Esophagus squamous epithelium (tissue), 4 donors: ENCODE measurements at regions not wholly inside any gene's neighbourhood (a gene's known extent, or its start where the extent isn't known, plus 50 kb on each side); places are given as distances from the start of the nearest gene placed in this dataset.

Experiments
- POLR2A ChIP-seq, 4 donors: fragments of 450-650 bp; IDR thresholded peaks; one replicate each; pipeline ENCODE4 v1.6.1; 2017; ENCODE audit warnings: antibody characterized with exemption in 4 of 4, mild to moderate bottlenecking in 4 of 4, moderate library complexity in 3 of 4
- TF ChIP-seq, protein P1 (sequence below), 6 experiments: fragments of 450-650 bp in 4 of 6; fragments of 200-600 bp in 2 of 6; sonication (generic) in 2 of 6; IDR thresholded peaks; one replicate each; pipeline ENCODE4 v1.5.1; 2016 to 2019; ENCODE audit warnings: antibody characterized with exemption in 6 of 6, mild to moderate bottlenecking in 4 of 6, moderate library complexity in 4 of 6

DNA sequence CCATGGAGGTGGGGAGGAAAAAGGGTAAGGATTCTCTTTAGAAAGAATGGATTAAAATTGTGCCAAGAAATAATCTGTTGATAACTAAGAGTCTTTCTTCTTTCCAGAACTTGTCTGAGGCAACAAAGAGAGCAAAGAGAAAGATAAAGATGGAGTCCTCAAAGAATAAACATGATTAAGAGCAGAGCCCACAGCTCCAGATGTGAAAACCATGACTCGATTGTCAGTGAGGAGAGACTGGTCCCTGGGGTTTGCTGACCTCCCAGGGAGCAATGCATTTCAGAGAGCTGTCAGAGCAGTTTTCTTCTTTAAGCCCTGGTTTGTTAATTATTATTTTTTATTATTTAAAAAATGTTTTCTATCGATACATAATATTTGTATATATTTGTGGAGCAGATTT is 74.6 kb downstream of the TMEM100 start:
- no peak for TF ChIP-seq POLR2A (IDR thresholded peaks at IDR 0.05)
- TF ChIP-seq, protein P1, sequence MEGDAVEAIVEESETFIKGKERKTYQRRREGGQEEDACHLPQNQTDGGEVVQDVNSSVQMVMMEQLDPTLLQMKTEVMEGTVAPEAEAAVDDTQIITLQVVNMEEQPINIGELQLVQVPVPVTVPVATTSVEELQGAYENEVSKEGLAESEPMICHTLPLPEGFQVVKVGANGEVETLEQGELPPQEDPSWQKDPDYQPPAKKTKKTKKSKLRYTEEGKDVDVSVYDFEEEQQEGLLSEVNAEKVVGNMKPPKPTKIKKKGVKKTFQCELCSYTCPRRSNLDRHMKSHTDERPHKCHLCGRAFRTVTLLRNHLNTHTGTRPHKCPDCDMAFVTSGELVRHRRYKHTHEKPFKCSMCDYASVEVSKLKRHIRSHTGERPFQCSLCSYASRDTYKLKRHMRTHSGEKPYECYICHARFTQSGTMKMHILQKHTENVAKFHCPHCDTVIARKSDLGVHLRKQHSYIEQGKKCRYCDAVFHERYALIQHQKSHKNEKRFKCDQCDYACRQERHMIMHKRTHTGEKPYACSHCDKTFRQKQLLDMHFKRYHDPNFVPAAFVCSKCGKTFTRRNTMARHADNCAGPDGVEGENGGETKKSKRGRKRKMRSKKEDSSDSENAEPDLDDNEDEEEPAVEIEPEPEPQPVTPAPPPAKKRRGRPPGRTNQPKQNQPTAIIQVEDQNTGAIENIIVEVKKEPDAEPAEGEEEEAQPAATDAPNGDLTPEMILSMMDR (IDR thresholded peaks at IDR 0.05), result no peak
